H1 (cell line): ENCODE measurements at regions not wholly inside any gene's neighbourhood (a gene's known extent, or its start where the extent isn't known, plus 50 kb on each side); places are given as distances from the start of the nearest gene placed in this dataset.

Experiments
- CTCF ChIA-PET: fragments of 300-600 bp; sonication (Branson Sonifier 250); formaldehyde crosslinking; loops from one replicate; lab custom pipeline; 2021; ENCODE audit not compliant: partially characterized antibody; lab: Charles Lee
- POLR2A ChIA-PET: fragments of 300-600 bp; sonication (Branson Sonifier 250); formaldehyde crosslinking; loops from one replicate; lab custom pipeline; 2021; ENCODE audit warnings: inconsistent platforms; ENCODE audit not compliant: partially characterized antibody; lab: Charles Lee
- DNase-seq, 2 experiments: peaks; one replicate each; pipeline versions ENCODE4 v3.0.0 to v3.0.0-alpha.2; 2010 to 2022; ENCODE audit warnings: low spot score in 2 of 2, low read depth in 1 of 2, mixed read lengths in 1 of 2
- FAIRE-seq: peaks from 2 replicates; lab custom pipeline; 2011; peaks lifted over from hg19 to GRCh38; lab: Jason Lieb, UNC
- H2AFZ ChIP-seq: 2 replicates; pipeline ENCODE4 v1.8.1; 2012; ENCODE audit warnings: low read length, inconsistent platforms
- H2AK5ac ChIP-seq: 2 replicates; pipeline ENCODE4 v1.6.1; 2013; ENCODE audit warnings: low read depth, low read length
- H2BK120ac ChIP-seq: replicated peaks from 2 replicates; pipeline ENCODE3; 2013; ENCODE audit warnings: low read depth, low read length, inconsistent platforms
- H2BK12ac ChIP-seq: 2 replicates; pipeline ENCODE4 v1.6.1; 2013; ENCODE audit warnings: low read depth, low read length
- H2BK15ac ChIP-seq: 2 replicates; pipeline ENCODE4 v1.6.1; 2013; ENCODE audit warnings: low read length
- H2BK20ac ChIP-seq: 2 replicates; pipeline ENCODE4 v1.6.1; 2013; ENCODE audit warnings: low read length
- H2BK5ac ChIP-seq: 2 replicates; pipeline ENCODE4 v1.6.1; 2013; ENCODE audit warnings: low read depth, low read length
- H3K14ac ChIP-seq: 2 replicates; pipeline ENCODE4 v1.6.1; 2013; ENCODE audit warnings: inconsistent platforms; ENCODE audit not compliant: insufficient read length
- H3K18ac ChIP-seq: 2 replicates; pipeline ENCODE4 v1.6.1; 2013; ENCODE audit warnings: low read length; ENCODE audit errors: extremely low read depth
- H3K23ac ChIP-seq: 2 replicates; pipeline ENCODE4 v1.6.1; 2013; ENCODE audit warnings: inconsistent platforms; ENCODE audit not compliant: insufficient read length
- H3K23me2 ChIP-seq: 2 replicates; pipeline ENCODE4 v1.6.1; 2013; ENCODE audit warnings: low read depth, low read length
- H3K27ac ChIP-seq: 2 replicates; pipeline ENCODE4 v1.6.1; 2011; ENCODE audit warnings: low read depth, low read length, inconsistent platforms
- H3K27me3 ChIP-seq, 4 experiments: replicated peaks in 1 of 4; 1 replicate in 1 of 4; 2 replicates in 3 of 4; pipeline versions ENCODE4 v1.6.1 to v1.8.1; 2011 to 2013; ENCODE audit warnings: low read length in 3 of 4, mild to moderate bottlenecking in 3 of 4, inconsistent platforms in 2 of 4, mixed read lengths in 2 of 4, moderate library complexity in 1 of 4; ENCODE audit not compliant: control insufficient read depth in 3 of 4, insufficient read depth in 3 of 4; ENCODE audit errors: extremely low read depth in 1 of 4
- H3K36me3 ChIP-seq, 4 experiments: 2 replicates each; pipeline versions ENCODE4 v1.6.1 to v1.8.1; 2011 to 2013; ENCODE audit warnings: mild to moderate bottlenecking in 4 of 4, low read length in 3 of 4, moderate library complexity in 2 of 4, control low read depth in 1 of 4, inconsistent platforms in 1 of 4; ENCODE audit not compliant: insufficient read depth in 4 of 4, control insufficient read depth in 2 of 4
- H3K4ac ChIP-seq: replicated peaks from 2 replicates; pipeline ENCODE3; 2013; ENCODE audit warnings: low read length, low read depth, mixed read lengths, inconsistent platforms; ENCODE audit not compliant: insufficient read length
- H3K4me1 ChIP-seq, 4 experiments: replicated peaks in 1 of 4; 1 replicate in 1 of 4; 2 replicates in 3 of 4; pipeline versions ENCODE4 v1.6.1 to v1.8.1; 2011 to 2013; ENCODE audit warnings: low read length in 3 of 4, inconsistent platforms in 2 of 4, mixed read lengths in 1 of 4; ENCODE audit not compliant: insufficient read depth in 4 of 4, control insufficient read depth in 3 of 4
- H3K4me2 ChIP-seq, 2 experiments: 2 replicates each; pipeline versions ENCODE4 v1.6.1 to v1.8.1; 2011 to 2013; ENCODE audit warnings: low read depth in 2 of 2, low read length in 2 of 2, control low read depth in 1 of 2, inconsistent platforms in 1 of 2, mild to moderate bottlenecking in 1 of 2; ENCODE audit not compliant: insufficient read depth in 1 of 2
- H3K4me3 ChIP-seq, 4 experiments: fragments of 200-600, 300-600 bp in 1 of 4; sonication (generic), shearing (Covaris generic), sonication (Bioruptor Twin) in 1 of 4; 2 replicates each; pipeline versions ENCODE4 v1.5.1 to v1.8.1; 2011 to 2016; ENCODE audit warnings: low read length in 4 of 4, low read depth in 3 of 4, control low read depth in 2 of 4, inconsistent platforms in 2 of 4, mild to moderate bottlenecking in 2 of 4, mixed read lengths in 1 of 4, moderate library complexity in 1 of 4; ENCODE audit not compliant: insufficient read depth in 2 of 4; ENCODE audit errors: extremely low read depth in 1 of 4
- H3K56ac ChIP-seq: replicated peaks from 2 replicates; pipeline ENCODE3; 2013; ENCODE audit warnings: low read depth, mild to moderate bottlenecking, mixed read lengths, low read length, inconsistent platforms; ENCODE audit not compliant: insufficient read length
- H3K79me1 ChIP-seq: 2 replicates; pipeline ENCODE4 v1.6.1; 2013; ENCODE audit warnings: low read depth, low read length, control low read depth
- H3K79me2 ChIP-seq, 2 experiments: 2 replicates each; pipeline versions ENCODE4 v1.6.1 to v1.8.1; 2012 to 2013; ENCODE audit warnings: low read length in 2 of 2, mild to moderate bottlenecking in 2 of 2, inconsistent platforms in 1 of 2; ENCODE audit not compliant: insufficient read depth in 2 of 2, control insufficient read depth in 1 of 2
- H3K9ac ChIP-seq, 4 experiments: replicated peaks in 1 of 4; 1 replicate in 1 of 4; 2 replicates in 3 of 4; pipeline versions ENCODE4 v1.6.1 to v1.8.1; 2011 to 2013; ENCODE audit warnings: low read depth in 3 of 4, low read length in 3 of 4, control low read depth in 2 of 4, mild to moderate bottlenecking in 2 of 4, moderate library complexity in 2 of 4, inconsistent platforms in 1 of 4; ENCODE audit errors: extremely low read depth in 1 of 4
- H3K9me3 ChIP-seq, 2 experiments: 2 replicates each; pipeline versions ENCODE4 v1.6.1 to v1.8.1; 2012 to 2013; ENCODE audit warnings: mild to moderate bottlenecking in 2 of 2, moderate library complexity in 2 of 2, control low read depth in 1 of 2, inconsistent platforms in 1 of 2, low read depth in 1 of 2, low read length in 1 of 2, mixed read lengths in 1 of 2; ENCODE audit not compliant: insufficient read depth in 2 of 2
- H4K20me1 ChIP-seq, 2 experiments: replicated peaks in 1 of 2; 2 replicates each; pipeline versions ENCODE3 to v1.8.1; 2011 to 2013; ENCODE audit warnings: inconsistent platforms in 2 of 2, low read length in 2 of 2, mild to moderate bottlenecking in 1 of 2; ENCODE audit not compliant: insufficient read depth in 2 of 2, control insufficient read depth in 1 of 2
- H4K5ac ChIP-seq: 2 replicates; pipeline ENCODE4 v1.6.1; 2013; ENCODE audit warnings: low read length, low read depth, mixed read lengths, inconsistent platforms; ENCODE audit not compliant: insufficient read length
- H4K8ac ChIP-seq: 2 replicates; pipeline ENCODE4 v1.8.0; 2013; ENCODE audit warnings: mild to moderate bottlenecking, moderate library complexity, low read length, inconsistent platforms; ENCODE audit not compliant: insufficient read depth; ENCODE audit errors: extremely low read depth
- H4K91ac ChIP-seq: replicated peaks from 2 replicates; pipeline ENCODE3; 2013; ENCODE audit warnings: low read length, mixed read lengths, inconsistent platforms; ENCODE audit not compliant: insufficient read length
- ATF3 ChIP-seq: IDR thresholded peaks from 2 replicates; pipeline ENCODE4 v1.6.1; 2011; ENCODE audit warnings: low read depth, mild to moderate bottlenecking, low read length; ENCODE audit not compliant: insufficient read depth
- CHD2 ChIP-seq: IDR thresholded peaks from 2 replicates; pipeline ENCODE4 v1.6.1; 2012; ENCODE audit warnings: low read length, improper control_type of control experiment
- CTCF ChIP-seq, 3 experiments: IDR thresholded peaks; 1 replicate in 2 of 3; 2 replicates in 1 of 3; pipeline versions ENCODE4 v1.5.1 to v1.6.1; 2011; ENCODE audit warnings: low read length in 3 of 3, mild to moderate bottlenecking in 3 of 3, inconsistent platforms in 2 of 3, low read depth in 1 of 3, moderate library complexity in 1 of 3; ENCODE audit not compliant: insufficient read depth in 1 of 3; ENCODE audit errors: control extremely low read depth in 1 of 3
- EP300 ChIP-seq, 2 experiments: IDR thresholded peaks; 1 replicate in 1 of 2; 2 replicates in 1 of 2; pipeline ENCODE4 v1.6.1; 2011 to 2012; ENCODE audit warnings: low read depth in 2 of 2, low read length in 2 of 2, mild to moderate bottlenecking in 2 of 2, borderline replicate concordance in 1 of 2, inconsistent platforms in 1 of 2, moderate library complexity in 1 of 2
- JUND ChIP-seq: IDR thresholded peaks from 2 replicates; pipeline ENCODE4 v1.6.1; 2011; ENCODE audit warnings: mild to moderate bottlenecking, improper control_type of control experiment, low read length
- KDM1A ChIP-seq: fragments of 200-600, 300-600 bp; sonication (generic); IDR thresholded peaks from 2 replicates; pipeline ENCODE4 v1.7.1; 2016; ENCODE audit warnings: mild to moderate bottlenecking, low read length, borderline replicate concordance
- PHF8 ChIP-seq: fragments of 200-600 bp; sonication (generic); conservative IDR thresholded peaks from 2 replicates; pipeline ENCODE4 v1.7.1; 2012; ENCODE audit warnings: low read depth, mild to moderate bottlenecking, inconsistent platforms, low read length, moderate library complexity
- SIN3A ChIP-seq, 2 experiments: IDR thresholded peaks in 1 of 2; conservative IDR thresholded peaks in 1 of 2; 2 replicates each; pipeline ENCODE4 v1.6.1; 2011 to 2012; ENCODE audit warnings: low read length in 2 of 2, improper control_type of control experiment in 1 of 2, low read depth in 1 of 2, mild to moderate bottlenecking in 1 of 2
- SIRT6 ChIP-seq: IDR thresholded peaks from one replicate; pipeline ENCODE4 v1.7.1; 2012; ENCODE audit warnings: low read length, inconsistent platforms
- SRF ChIP-seq: IDR thresholded peaks from 2 replicates; pipeline ENCODE4 v1.6.1; 2011; ENCODE audit warnings: mild to moderate bottlenecking, low read depth, low read length, moderate library complexity
- TCF12 ChIP-seq: IDR thresholded peaks from 2 replicates; pipeline ENCODE4 v1.6.1; 2011; ENCODE audit warnings: low read depth, mild to moderate bottlenecking, low read length
- YY1 ChIP-seq: IDR thresholded peaks from 2 replicates; pipeline ENCODE4 v1.6.1; 2011; ENCODE audit warnings: low read depth, mild to moderate bottlenecking, low read length
- WGBS, 2 experiments: shearing (Covaris generic) in 1 of 2; methylation state at CpG; one replicate each; pipeline versions ENCODE4 v1.1.6 to v1.1.7; 2013 to 2015; ENCODE audit warnings: low lambda C conversion rate in 2 of 2, mixed read lengths in 2 of 2, inconsistent platforms in 1 of 2, low coverage in 1 of 2, missing lambda C conversion rate in 1 of 2; ENCODE audit not compliant: insufficient replicate concordance in 2 of 2, insufficient coverage in 1 of 2, insufficient read length in 1 of 2; ENCODE audit errors: extremely low coverage in 1 of 2, missing lambda C conversion rate in 1 of 2; 5-methylcytosine and 5-hydroxymethylcytosine counted together

- H3K79me2 ChIP-seq = no peaks in the 10 kb centered on the region
- H3K27me3 ChIP-seq = no peaks in the 10 kb centered on the region
- H2AFZ ChIP-seq = no peak overlapping the region
- no peak overlapping the region for H2BK12ac ChIP-seq
- no peaks in the 10 kb centered on the region for H3K23me2 ChIP-seq
- no peak overlapping the region for H4K91ac ChIP-seq
- H3K79me1 ChIP-seq = no peaks in the 10 kb centered on the region
- no peak overlapping the region for H2BK5ac ChIP-seq
- DNase-seq = no peak
- ChIA-PET CTCF (interaction anchor here (0.6 kb wide), 1 partner anchor 17 kb away, joined by 3 read pairs; no protein-coding TSS in a partner anchor), POLR2A (no interaction called here)
- no peak overlapping the region for H4K5ac ChIP-seq
- no peaks in the 10 kb centered on the region for H4K20me1 ChIP-seq
- 79% methylated on average over 1 of the region's 1 CpG; no CpG with 5 or more reads in 1 of the 2 experiments for WGBS, 2 experiments
- no peak overlapping the region for H3K27ac ChIP-seq
- no peak overlapping the region for H3K9ac ChIP-seq
- H3K4me3 ChIP-seq = no peak overlapping the region
- peak overlapping the region; percentile 71 for H3K4ac ChIP-seq
- no peak overlapping the region for H3K56ac ChIP-seq
- no peak overlapping the region for H3K23ac ChIP-seq
- no peaks in the 10 kb centered on the region for H3K36me3 ChIP-seq
- no peak overlapping the region for H4K8ac ChIP-seq
- H3K4me2 ChIP-seq = peak overlapping the region in 1 of 2 experiments; percentile 35; a peak in 1 of 4 replicates
- no peak overlapping the region for H3K14ac ChIP-seq
- H2BK15ac ChIP-seq = no peak overlapping the region
- no peak overlapping the region for H2BK120ac ChIP-seq
- H2AK5ac ChIP-seq = no peak overlapping the region
- H3K4me1 ChIP-seq = peaks cover 2 to 19% (median 16%) of the 10 kb centered on the region in 4 experiments
- no peaks in the 10 kb centered on the region; a peak in 2 of 4 replicates for H3K9me3 ChIP-seq
- FAIRE-seq = no peak
- H3K18ac ChIP-seq = no peak overlapping the region
- no peak overlapping the region for H2BK20ac ChIP-seq
- no peak for TF ChIP-seq SRF
- TF ChIP-seq YY1 = no peak
- TF ChIP-seq EP300 (IDR thresholded peaks at IDR 0.05; ENCODE audit: borderline replicate concordance in 1 of 2, low read depth in 2 of 2, low read length in 2 of 2) = no peak
- TF ChIP-seq SIRT6 = no peak
- no peak for TF ChIP-seq ATF3
- no peak for TF ChIP-seq PHF8
- no peak for TF ChIP-seq TCF12
- no peak for TF ChIP-seq CHD2
- no peak for TF ChIP-seq KDM1A
- TF ChIP-seq SIN3A (conservative IDR thresholded peaks at IDR 0.05 in 1 of 2, IDR thresholded peaks at IDR 0.05 in 1 of 2; ENCODE audit: low read depth in 1 of 2, low read length in 2 of 2) = no peak
- TF ChIP-seq CTCF (IDR thresholded peaks at IDR 0.05; ENCODE audit: control extremely low read depth in 1 of 3, insufficient read depth in 1 of 3, low read depth in 1 of 3, low read length in 3 of 3) = no peak
- TF ChIP-seq JUND = no peak
Observed at GRCh38 chr3:182323898-182324297, 469.4 kb upstream of the ATP11B start.
